ENCODE measurements at regions not wholly inside any gene's neighbourhood (a gene's known extent, or its start where the extent isn't known, plus 50 kb on each side); places are given as distances from the start of the nearest gene placed in this dataset.

- DNase-seq = no peak
Measured at GRCh38 chr2:144836635-144837350, 316.9 kb upstream of the ZEB2 start.

DNA sequence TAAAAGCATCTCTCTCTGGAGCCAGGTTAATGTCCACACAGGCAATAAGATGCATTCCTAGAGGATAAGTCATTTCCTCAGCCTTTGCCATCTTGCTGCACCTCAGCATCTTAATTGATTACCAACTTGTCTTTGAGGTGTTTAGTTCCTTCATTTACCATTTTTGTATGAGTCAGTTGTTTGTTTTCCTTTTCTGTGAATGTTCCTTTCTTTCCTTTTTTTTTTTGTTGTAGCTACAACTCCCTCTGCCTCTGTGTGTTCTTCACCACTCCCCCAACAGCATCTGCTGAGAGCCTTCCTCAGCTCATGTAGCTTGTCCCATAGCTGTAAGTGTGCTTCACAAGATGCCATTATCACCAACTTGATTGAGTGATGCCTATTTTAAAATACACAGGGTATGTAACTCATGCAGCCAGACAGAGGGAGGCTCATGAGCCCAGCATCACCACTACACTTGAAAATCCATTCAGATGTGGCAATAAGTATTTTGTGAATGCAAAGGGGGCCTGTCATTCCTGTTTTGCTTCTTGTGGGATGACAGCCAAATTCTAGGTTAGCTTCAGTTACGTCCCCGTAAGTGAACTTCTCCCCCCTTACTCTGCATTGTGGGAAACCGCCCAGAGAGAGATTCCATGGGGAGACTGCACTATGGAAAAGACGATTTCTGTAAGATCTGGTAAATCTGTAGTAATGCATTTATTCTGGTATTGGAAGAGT, 315.9 kb upstream of the ZEB2 start:
- no peak for DNase-seq

- DNase-seq = no peak
Measured at GRCh38 chr2:144834998-144835633, 315.2 kb upstream of the ZEB2 start.

- DNase-seq = no peak
Measured at GRCh38 chr2:144834363-144834762, 314.4 kb upstream of the ZEB2 start.

DNA sequence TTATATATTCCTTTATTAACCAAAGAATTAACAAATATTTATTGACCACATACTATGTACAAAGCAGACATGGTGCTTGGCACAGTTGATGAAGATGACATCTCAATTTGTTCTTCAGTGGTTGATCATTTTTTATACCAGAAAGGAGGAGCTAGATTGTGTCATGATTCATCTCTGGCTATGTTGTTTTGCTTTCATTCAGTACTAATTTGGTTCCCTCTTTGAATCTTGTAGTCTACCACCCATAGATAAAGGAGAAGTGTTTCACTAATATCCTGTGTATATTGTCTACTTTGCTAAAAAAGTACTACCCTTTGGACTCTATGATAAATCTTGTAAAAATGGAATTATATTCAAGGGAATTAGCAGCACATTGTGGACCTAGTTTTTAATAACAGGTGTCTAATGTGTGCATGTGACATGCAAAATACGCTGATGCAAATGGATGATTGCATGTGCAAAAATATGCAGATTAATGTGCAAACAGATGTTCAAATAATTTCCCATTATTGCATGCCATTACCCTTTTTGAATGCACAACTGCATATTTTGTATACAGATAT, 313.2 kb upstream of the ZEB2 start:
- DNase-seq = no peak

DNA sequence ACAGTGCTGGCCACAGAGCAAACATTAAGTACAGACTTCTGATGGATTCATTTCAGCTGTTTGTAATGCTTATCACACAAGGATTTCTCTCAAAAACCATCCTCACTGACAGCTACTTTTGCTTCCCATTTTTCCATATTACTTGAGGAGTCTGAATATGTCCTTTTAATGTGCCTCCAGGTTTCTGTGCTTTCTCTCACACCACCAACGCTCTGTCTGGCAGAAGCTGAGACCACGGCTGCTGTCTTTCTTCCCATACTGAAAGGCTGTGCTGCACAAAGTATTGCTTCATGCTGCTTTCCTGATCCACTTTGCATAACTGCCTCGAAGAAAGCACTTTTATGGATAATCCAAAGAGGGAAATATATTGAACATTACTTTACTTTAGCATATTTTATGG, 312.1 kb upstream of the ZEB2 start:
- no peak for DNase-seq

GRCh38 chr2:144830543-144830942, 310.6 kb upstream of the ZEB2 start:
- no peak for DNase-seq

DNA sequence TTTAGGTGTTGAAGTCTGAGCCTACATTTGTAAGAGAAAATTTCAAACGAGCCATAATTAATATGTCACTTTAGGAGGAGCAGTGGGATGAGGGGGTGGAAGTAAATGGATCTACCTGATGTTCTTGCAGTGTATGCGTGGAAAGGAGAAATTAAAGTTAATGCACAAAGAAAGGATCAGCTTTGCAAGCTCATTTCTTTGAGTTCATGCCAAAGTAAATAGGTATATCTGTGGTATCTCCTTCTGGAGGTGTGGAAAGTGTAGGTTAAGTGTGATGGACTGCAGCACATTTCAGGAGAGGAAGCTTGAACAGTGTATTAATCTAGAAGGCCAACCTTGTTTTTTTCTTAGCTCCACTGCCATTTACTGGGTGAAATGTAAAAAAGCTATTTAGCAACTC, 307.5 kb upstream of the ZEB2 start:
- DNase-seq = no peak

GRCh38 chr2:144826105-144826504, 306.2 kb upstream of the ZEB2 start:
- DNase-seq = no peak

GRCh38 chr2:144825331-144826020, 305.6 kb upstream of the ZEB2 start:
- DNase-seq = no peak

DNA sequence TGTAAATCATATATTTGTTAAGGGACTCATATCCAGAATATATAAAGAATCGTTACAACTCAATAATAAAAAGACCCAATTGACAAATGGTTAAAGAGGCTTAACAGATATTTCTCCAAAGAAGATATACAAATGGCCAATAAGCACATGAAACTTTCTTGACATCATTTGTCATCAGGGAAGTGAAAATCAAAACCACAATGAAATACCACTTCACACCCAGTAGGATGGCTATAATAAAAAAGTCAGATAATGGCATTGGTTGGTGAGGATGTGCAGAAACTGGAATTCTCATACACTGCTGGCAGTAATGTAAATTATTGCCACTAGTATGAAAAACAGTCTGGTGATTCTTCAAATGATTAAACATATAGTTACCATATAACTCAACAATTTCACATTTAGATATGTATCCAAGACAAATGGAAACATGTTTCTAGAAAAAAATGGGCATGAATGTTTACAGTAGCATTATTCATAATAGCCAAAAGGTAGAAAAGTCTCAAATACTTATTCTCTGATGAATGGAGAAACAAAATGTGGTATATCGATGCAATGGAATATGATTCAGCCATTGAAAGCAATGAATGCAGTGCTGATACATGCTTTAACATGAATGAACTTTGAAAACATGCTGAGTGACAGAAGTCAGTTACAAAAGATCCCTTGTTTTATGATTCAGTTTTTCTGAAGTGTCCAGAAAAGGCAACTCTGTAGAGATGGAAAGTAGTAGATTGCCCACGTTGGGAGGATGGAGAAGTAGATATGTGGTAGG, 304.6 kb upstream of the ZEB2 start:
- DNase-seq = no peak

- no peak for DNase-seq
Measured at GRCh38 chr2:144822966-144823365, 303.0 kb upstream of the ZEB2 start.

- no peak for DNase-seq
Measured at GRCh38 chr2:144812288-144812687, 292.4 kb upstream of the ZEB2 start.

DNA sequence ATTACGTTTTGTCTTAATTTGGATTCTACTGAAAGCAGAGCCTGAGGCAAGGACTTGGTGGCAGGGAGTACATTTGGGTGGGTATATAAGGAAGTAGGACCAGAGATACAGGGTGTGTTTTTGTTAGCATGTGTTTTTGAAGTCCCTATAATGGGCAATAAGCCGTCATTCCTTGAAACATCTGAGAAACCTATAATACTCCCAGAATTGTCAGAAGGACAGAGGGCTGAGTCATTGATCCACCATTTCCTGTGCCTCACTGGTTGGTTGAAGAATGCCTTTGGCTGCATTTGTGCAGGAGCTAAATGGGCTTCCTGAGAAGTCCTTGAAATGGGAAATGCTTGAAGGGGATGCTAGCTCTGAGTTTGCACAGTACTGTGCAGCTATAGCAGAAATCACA, 281.8 kb upstream of the ZEB2 start:
- no peak for DNase-seq

GRCh38 chr2:144801325-144801724, 281.4 kb upstream of the ZEB2 start:
- DNase-seq = no peak

- DNase-seq = no peak
Measured at GRCh38 chr2:144798989-144799388, 279.1 kb upstream of the ZEB2 start.

DNA sequence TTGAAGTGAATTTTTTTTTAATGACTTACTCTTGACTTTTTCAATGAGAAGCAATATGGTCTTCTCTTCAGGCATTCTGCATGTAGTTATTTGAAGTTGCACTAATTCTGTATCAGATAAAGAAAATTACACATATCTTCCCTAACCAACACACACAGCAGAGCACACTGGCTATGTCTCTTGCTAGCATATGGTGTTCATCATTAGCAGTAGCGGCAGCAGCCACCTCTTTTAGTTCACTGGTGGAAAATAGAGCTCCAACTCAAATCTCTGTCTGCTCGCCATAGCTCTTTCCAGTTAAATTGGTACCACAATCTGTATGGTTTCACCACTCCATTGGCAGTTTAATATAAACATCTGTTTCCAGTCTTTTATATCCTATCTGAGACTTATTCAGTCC, 278.1 kb upstream of the ZEB2 start:
- no peak for DNase-seq

- no peak for DNase-seq
Measured at GRCh38 chr2:144796936-144797335, 277.0 kb upstream of the ZEB2 start.

GRCh38 chr2:144796164-144796563, 276.2 kb upstream of the ZEB2 start:
- DNase-seq = no peak

DNA sequence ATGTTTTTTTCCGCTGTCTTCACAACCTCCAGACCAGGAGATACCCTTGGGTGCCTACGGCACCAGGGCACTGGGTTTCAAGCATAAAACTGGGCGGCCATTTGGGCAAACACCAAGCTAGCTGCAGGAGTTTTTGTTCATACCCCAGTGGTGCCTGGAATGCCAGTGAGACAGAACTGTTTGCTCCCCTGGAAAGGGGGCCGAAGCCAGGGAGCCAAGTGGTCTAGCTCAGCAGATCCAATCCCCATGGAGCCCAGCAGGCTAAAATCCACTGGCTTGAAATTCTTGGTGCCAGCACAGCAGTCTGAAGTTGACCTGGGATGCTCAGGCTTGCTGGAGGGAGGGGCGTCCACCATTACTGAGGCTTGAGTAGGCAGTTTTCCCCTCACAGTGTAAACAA, 265.3 kb upstream of the ZEB2 start:
- no peak for DNase-seq

DNA sequence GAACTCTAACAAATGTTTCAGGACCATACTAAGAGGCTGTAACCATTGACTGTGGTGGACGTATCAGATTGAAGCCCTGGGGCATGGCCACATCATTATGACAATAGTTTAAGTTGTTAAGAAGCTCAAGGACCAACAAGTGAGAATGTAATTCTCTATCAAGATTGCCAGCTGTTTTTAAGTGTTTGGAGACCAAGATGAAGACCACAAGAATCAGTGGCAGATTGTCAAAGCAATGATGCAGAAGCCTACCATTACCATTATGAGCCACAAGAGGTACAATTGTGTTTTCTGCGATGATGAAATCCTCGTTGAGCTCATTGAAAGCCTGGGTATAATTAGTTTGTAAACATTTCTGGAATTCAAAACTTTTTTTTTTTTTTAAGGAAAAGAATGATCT, 261.1 kb upstream of the ZEB2 start:
- DNase-seq = no peak

DNA sequence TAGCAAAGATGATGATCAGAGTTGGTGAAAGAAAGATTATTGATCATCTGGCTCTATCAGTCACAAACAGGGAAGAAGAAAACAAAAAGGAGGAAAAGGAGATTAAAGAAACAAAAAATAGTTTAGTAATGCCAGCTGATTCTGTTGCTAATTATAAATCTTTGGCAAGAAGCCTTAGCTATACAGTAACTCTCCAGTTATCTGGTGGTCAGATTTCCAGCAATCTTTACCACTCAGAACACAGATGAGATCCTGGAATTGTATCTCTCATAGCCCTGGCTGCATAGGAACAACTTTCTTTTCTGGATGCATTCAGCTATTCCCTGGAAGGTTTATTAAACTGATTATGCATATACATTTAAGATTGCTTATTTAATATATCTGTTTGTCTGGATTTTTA, 256.8 kb upstream of the ZEB2 start:
- DNase-seq = no peak

DNA sequence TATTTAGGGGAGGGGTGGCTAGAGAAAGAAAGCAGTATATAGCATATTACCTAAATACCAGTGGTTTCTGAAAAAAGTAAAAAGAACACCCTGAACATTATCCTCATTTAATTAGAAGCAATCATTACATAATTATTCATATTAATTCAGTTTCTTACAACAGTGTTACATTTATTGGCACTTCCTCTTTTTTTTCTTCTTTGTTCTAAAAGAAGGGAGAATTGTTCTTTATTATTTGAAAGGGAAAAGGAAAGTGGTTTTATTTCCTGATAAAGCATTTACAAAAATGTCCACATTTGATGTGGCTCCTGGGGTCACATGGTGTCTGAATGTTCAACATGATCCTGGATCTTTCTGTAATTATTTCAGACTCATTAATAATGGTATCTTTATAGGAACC, 254.9 kb upstream of the ZEB2 start:
- DNase-seq = no peak

All from GF-D8 (cell line).